ENCODE measurements at regions not wholly inside any gene's neighbourhood (a gene's known extent, or its start where the extent isn't known, plus 50 kb on each side); places are given as distances from the start of the nearest gene placed in this dataset.
"Not testable (repeated sequence)": the region's sequence is repeated elsewhere in the genome, so short reads cannot be mapped to it uniquely, and the experiment has no call there.

GRCh38 chr2:65932571-65932970, 500.2 kb upstream of the SPRED2 start:
- no peaks in the 10 kb centered on the region for H3K36me3 Mint-ChIP-seq
- H3K27ac Mint-ChIP-seq = no peak overlapping the region
- H3K4me3 Mint-ChIP-seq = no peak overlapping the region
- no peak for ATAC-seq
- DNase-seq (ENCODE audit: low spot score in 2 of 2) = no peak
- H3K9me3 Mint-ChIP-seq = no peaks in the 10 kb centered on the region
- no peaks in the 10 kb centered on the region for H3K4me1 Mint-ChIP-seq

GRCh38 chr2:65931056-65931455, 498.7 kb upstream of the SPRED2 start:
- Mint-ChIP-seq H3K4me3 (no peak overlapping the region), H3K27ac (no peak overlapping the region), H3K9me3 (no peaks in the 10 kb centered on the region), H3K36me3 (no peaks in the 10 kb centered on the region), H3K4me1 (no peaks in the 10 kb centered on the region)
- no peak for ATAC-seq
- DNase-seq (ENCODE audit: low spot score in 2 of 2) = no peak

DNA sequence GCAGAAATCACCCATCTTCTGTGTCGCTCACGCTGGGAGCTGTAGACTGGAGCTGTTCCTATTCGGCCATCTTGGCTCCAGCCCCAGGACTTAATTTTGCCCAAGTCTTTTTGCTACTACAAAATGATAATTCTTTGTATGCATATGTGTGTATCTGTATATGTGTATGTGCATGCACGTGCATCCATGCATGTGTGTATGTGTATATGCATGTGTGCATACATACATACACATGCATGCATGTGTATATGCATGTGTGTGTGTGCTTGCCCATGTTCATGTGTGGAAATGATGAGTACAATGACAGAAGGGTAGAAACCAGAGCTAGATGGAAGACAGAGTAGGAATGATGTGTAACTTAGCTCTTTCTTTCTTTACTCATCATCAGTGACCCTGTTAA, 497.9 kb upstream of the SPRED2 start:
- ATAC-seq (no peak), DNase-seq (ENCODE audit: low spot score in 2 of 2) (no peak)
- no peaks in the 10 kb centered on the region for H3K36me3 Mint-ChIP-seq
- H3K4me3 Mint-ChIP-seq = no peak overlapping the region
- H3K27ac Mint-ChIP-seq = no peak overlapping the region
- H3K9me3 Mint-ChIP-seq = no peaks in the 10 kb centered on the region
- H3K4me1 Mint-ChIP-seq = no peaks in the 10 kb centered on the region

DNA sequence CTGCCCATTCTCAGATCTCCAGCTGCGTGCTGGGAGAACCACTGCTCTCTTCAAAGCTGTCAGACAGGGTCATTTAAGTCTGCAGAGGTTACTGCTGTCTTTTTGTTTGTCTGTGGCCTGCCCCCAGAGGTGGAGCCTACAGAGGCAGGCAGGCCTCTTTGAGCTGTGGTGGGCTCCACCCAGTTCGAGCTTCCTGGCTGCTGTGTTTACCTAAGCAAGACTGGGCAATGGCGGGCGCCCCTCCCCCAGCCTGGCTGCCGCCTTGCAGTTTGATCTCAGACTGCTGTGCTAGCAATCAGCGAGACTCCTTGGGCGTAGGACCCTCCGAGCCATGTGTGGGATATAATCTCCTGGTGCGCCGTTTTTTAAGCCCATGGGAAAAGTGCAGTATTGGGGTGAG, 497.3 kb upstream of the SPRED2 start:
- not testable (repeated sequence) for H3K9me3 Mint-ChIP-seq; H3K36me3 Mint-ChIP-seq; ATAC-seq; H3K4me1 Mint-ChIP-seq; H3K27ac Mint-ChIP-seq; DNase-seq (ENCODE audit: low spot score in 2 of 2); H3K4me3 Mint-ChIP-seq

DNA sequence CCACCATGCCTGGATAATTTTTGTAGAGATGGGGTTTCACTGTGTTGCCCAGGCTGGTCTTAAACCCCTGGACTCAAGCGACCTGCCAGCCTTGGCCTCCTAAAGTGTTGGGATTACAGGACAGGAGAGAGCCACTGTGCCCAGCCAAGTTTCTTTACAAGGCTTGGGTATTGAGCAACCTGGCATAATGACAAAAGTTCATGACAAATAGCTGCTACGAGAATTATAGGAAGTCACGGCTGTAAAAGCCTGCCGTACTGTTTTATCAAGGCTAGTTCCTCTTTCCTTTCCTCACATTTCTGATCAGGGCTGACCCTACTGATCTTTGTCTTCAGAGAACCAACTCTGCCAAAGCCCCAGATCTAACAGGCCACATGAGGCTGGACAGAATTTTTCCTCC, 490.4 kb upstream of the SPRED2 start:
- Mint-ChIP-seq H3K36me3 (no peaks in the 10 kb centered on the region), H3K9me3 (no peaks in the 10 kb centered on the region), H3K4me3 (no peak overlapping the region), H3K4me1 (no peaks in the 10 kb centered on the region), H3K27ac (no peak overlapping the region)
- ATAC-seq (no peak), DNase-seq (ENCODE audit: low spot score in 2 of 2) (no peak)

DNA sequence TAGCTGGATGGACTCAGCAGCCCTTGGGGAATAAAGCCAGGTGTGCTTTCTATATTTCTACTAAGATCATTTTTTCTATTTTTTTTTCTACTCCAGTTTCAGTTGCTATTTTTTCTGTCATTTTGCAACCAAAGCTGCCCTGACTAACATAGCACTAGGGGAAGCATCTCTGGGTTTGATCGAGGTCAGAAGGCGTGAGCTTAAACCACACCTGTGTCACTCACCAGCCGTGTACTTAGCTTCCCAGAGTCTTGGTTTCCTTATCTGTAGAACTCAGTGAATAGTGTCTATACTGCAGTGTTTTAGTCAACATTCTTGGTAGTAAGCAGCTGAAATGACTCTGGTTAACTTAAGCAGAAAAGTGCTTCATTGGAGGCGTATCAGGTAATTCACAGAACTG, 489.6 kb upstream of the SPRED2 start:
- Mint-ChIP-seq H3K36me3 (no peaks in the 10 kb centered on the region), H3K9me3 (no peaks in the 10 kb centered on the region), H3K4me1 (no peaks in the 10 kb centered on the region), H3K27ac (no peak overlapping the region), H3K4me3 (no peak overlapping the region)
- ATAC-seq (peak; percentile 40), DNase-seq (ENCODE audit: low spot score in 2 of 2) (no peak)

DNA sequence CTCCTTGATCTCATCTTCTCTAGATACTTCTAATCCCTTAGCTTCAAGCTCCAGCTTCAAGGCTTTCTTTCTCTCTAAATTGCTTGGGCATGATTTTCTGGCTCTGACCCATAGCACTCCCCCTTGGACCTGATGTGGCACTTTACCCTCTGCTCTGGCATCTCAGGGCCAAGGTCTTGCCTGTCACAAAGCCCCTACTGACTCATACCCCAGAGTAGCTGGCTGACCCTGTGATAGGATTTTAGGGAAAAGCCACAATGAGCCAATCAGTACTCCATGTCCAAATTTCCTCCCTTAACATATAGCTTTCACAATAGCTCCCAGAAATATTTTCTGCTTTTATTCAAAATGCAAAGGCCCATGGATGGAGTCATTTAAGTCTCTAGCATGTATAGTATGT, 488.7 kb upstream of the SPRED2 start:
- no peak for ATAC-seq
- DNase-seq (ENCODE audit: low spot score in 2 of 2) = no peak
- H3K27ac Mint-ChIP-seq = no peak overlapping the region
- H3K4me3 Mint-ChIP-seq = no peak overlapping the region
- no peaks in the 10 kb centered on the region for H3K4me1 Mint-ChIP-seq
- H3K36me3 Mint-ChIP-seq = no peaks in the 10 kb centered on the region
- H3K9me3 Mint-ChIP-seq = no peaks in the 10 kb centered on the region

GRCh38 chr2:65920659-65921058, 488.3 kb upstream of the SPRED2 start:
- H3K4me3 Mint-ChIP-seq = no peak overlapping the region
- H3K27ac Mint-ChIP-seq = no peak overlapping the region
- H3K9me3 Mint-ChIP-seq = no peaks in the 10 kb centered on the region
- peak; percentile 24 for ATAC-seq
- no peak for DNase-seq (ENCODE audit: low spot score in 2 of 2)
- no peaks in the 10 kb centered on the region for H3K4me1 Mint-ChIP-seq
- H3K36me3 Mint-ChIP-seq = no peaks in the 10 kb centered on the region

GRCh38 chr2:65919550-65920188, 487.3 kb upstream of the SPRED2 start:
- H3K4me1 Mint-ChIP-seq = no peaks in the 10 kb centered on the region
- DNase-seq (ENCODE audit: low spot score in 2 of 2) (no peak), ATAC-seq (no peak)
- no peak overlapping the region for H3K27ac Mint-ChIP-seq
- no peaks in the 10 kb centered on the region for H3K9me3 Mint-ChIP-seq
- H3K36me3 Mint-ChIP-seq = no peaks in the 10 kb centered on the region
- H3K4me3 Mint-ChIP-seq = no peak overlapping the region

GRCh38 chr2:65918760-65919187, 486.4 kb upstream of the SPRED2 start:
- DNase-seq (ENCODE audit: low spot score in 2 of 2) (no peak), ATAC-seq (no peak)
- H3K36me3 Mint-ChIP-seq = no peaks in the 10 kb centered on the region
- no peaks in the 10 kb centered on the region for H3K9me3 Mint-ChIP-seq
- no peak overlapping the region for H3K27ac Mint-ChIP-seq
- no peaks in the 10 kb centered on the region for H3K4me1 Mint-ChIP-seq
- no peak overlapping the region for H3K4me3 Mint-ChIP-seq

DNA sequence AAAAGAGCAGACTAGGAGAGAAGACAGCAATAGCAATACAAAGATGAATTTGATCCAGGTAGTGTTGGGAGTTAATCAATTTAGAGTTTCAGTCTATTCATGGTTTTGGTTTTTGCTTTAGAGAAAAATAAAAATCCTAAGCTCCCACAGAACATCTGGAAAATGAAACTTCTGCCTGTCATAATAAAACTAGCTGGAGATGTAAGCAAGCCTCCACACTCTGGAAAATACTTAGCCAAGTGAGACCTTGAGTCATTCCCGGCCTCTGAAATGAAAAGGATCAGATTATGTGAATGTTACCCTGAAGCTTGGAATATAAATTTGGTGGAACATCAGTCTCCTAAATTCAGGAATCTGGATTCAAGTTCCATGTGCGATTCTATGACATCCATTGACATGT, 485.6 kb upstream of the SPRED2 start:
- no peaks in the 10 kb centered on the region for H3K36me3 Mint-ChIP-seq
- DNase-seq (ENCODE audit: low spot score in 2 of 2) = no peak
- no peak overlapping the region for H3K27ac Mint-ChIP-seq
- H3K4me1 Mint-ChIP-seq = no peaks in the 10 kb centered on the region
- H3K4me3 Mint-ChIP-seq = no peak overlapping the region
- no peaks in the 10 kb centered on the region for H3K9me3 Mint-ChIP-seq
- ATAC-seq = no peak

GRCh38 chr2:65916785-65917295, 484.4 kb upstream of the SPRED2 start:
- H3K4me3 Mint-ChIP-seq = no peak overlapping the region

GRCh38 chr2:65916177-65916576, 483.8 kb upstream of the SPRED2 start:
- DNase-seq (ENCODE audit: low spot score in 2 of 2) (no peak), ATAC-seq (no peak)
- H3K4me1 Mint-ChIP-seq = no peaks in the 10 kb centered on the region

More at GRCh38 chr2:65916785-65917295, 484.4 kb upstream of the SPRED2 start:
- Mint-ChIP-seq H3K36me3 (no peaks in the 10 kb centered on the region), H3K9me3 (no peaks in the 10 kb centered on the region), H3K4me1 (no peaks in the 10 kb centered on the region), H3K27ac (no peak overlapping the region)
- ATAC-seq (no peak), DNase-seq (ENCODE audit: low spot score in 2 of 2) (no peak)

GRCh38 chr2:65915273-65915672, 482.9 kb upstream of the SPRED2 start:
- no peaks in the 10 kb centered on the region for H3K9me3 Mint-ChIP-seq
- no peaks in the 10 kb centered on the region for H3K36me3 Mint-ChIP-seq
- H3K27ac Mint-ChIP-seq = no peak overlapping the region
- H3K4me3 Mint-ChIP-seq = no peak overlapping the region
- ATAC-seq (no peak), DNase-seq (ENCODE audit: low spot score in 2 of 2) (no peak)
- H3K4me1 Mint-ChIP-seq = no peaks in the 10 kb centered on the region

More at GRCh38 chr2:65916177-65916576, 483.8 kb upstream of the SPRED2 start:
- Mint-ChIP-seq H3K9me3 (no peaks in the 10 kb centered on the region), H3K4me3 (no peak overlapping the region), H3K36me3 (no peaks in the 10 kb centered on the region), H3K27ac (no peak overlapping the region)

DNA sequence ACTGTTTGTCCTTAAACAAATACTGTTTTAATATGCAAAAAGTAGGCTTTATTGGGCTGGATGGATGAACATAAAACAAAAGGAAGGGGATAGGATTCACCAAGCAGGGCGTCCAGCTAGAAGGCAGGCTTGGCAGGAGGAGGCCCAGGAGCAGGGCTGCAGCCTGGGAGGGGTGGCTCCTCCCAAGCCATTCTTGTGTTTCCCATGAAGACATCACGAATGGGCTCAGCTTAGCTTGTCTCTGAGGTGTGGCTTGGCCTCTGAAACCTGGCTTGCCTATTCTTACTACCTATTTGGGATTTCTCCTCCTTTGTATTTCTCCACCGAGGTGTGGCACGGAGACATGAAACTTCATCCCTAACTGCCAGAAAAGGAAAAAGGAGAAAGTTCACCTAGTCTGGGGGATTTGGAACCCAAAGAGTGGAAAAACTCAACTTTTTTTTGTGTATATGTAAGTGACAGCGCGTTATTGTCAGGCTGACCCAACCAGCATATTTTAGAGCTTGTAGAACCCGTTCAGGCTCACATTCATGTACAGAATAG, 481.9 kb upstream of the SPRED2 start:
- Mint-ChIP-seq H3K27ac (no peak overlapping the region), H3K9me3 (no peaks in the 10 kb centered on the region), H3K36me3 (no peaks in the 10 kb centered on the region), H3K4me1 (no peaks in the 10 kb centered on the region), H3K4me3 (no peak overlapping the region)
- ATAC-seq = no peak
- DNase-seq (ENCODE audit: low spot score in 2 of 2) = no peak

GRCh38 chr2:65913813-65914212, 481.4 kb upstream of the SPRED2 start:
- H3K36me3 Mint-ChIP-seq = no peaks in the 10 kb centered on the region
- no peak overlapping the region for H3K4me3 Mint-ChIP-seq
- DNase-seq (ENCODE audit: low spot score in 2 of 2) (no peak), ATAC-seq (no peak)
- H3K4me1 Mint-ChIP-seq = no peaks in the 10 kb centered on the region
- no peaks in the 10 kb centered on the region for H3K9me3 Mint-ChIP-seq
- no peak overlapping the region for H3K27ac Mint-ChIP-seq

Measured in stimulated activated effector memory CD8-positive, alpha-beta T cell treated with anti-CD3 and anti-CD28 coated beads, Interleukin-12 subunit alpha, Interleukin-12 subunit beta, amount 100 ng/mL, for 72 hours (primary cell).